B cell (primary cell): ENCODE measurements at regions not wholly inside any gene's neighbourhood (a gene's known extent, or its start where the extent isn't known, plus 50 kb on each side); places are given as distances from the start of the nearest gene placed in this dataset.

Source experiments
- CTCF ChIP-seq: fragments of 200-600 bp; IDR thresholded peaks from one replicate; pipeline ENCODE4 v1.8.0; 2022; ENCODE audit warnings: antibody characterized with exemption, mild to moderate bottlenecking
- EZH2 ChIP-seq: IDR thresholded peaks from 2 replicates; pipeline ENCODE4 v1.6.1; 2012; ENCODE audit warnings: borderline replicate concordance, low read depth, mild to moderate bottlenecking, moderate library complexity, low read length; ENCODE audit not compliant: insufficient read depth, poor library complexity, severe bottlenecking

GRCh38 chr1:59156051-59156450 lies 140.8 kb upstream of the FGGY start:
- TF ChIP-seq CTCF = no peak
- TF ChIP-seq EZH2 = no peak
